Body of pancreas (tissue), 4 donors: ENCODE measurements at regions not wholly inside any gene's neighbourhood (a gene's known extent, or its start where the extent isn't known, plus 50 kb on each side); places are given as distances from the start of the nearest gene placed in this dataset.

ENCODE experiments used
- CTCF ChIP-seq, 7 experiments: fragments of 450-650 bp in 4 of 7; fragments of 200-600 bp in 3 of 7; sonication (generic) in 3 of 7; IDR thresholded peaks; one replicate each; pipeline ENCODE4 v1.5.1; 2016 to 2019; ENCODE audit warnings: antibody characterized with exemption in 7 of 7
- POLR2A ChIP-seq, 3 donors: fragments of 450-650 bp; IDR thresholded peaks; one replicate each; pipeline ENCODE4 v1.6.1; 2016; ENCODE audit warnings: antibody characterized with exemption in 3 of 3, mild to moderate bottlenecking in 2 of 3

- TF ChIP-seq POLR2A (IDR thresholded peaks at IDR 0.05) (no peak), CTCF (IDR thresholded peaks at IDR 0.05) (no peak)
These were observed 111.3 kb upstream of the CSF3R start for GRCh38 chr1:36594023-36594422.
